GM18868 (cell line): ENCODE measurements at regions not wholly inside any gene's neighbourhood (a gene's known extent, or its start where the extent isn't known, plus 50 kb on each side); places are given as distances from the start of the nearest gene placed in this dataset.
"Not testable (repeated sequence)": the region's sequence is repeated elsewhere in the genome, so short reads cannot be mapped to it uniquely, and the experiment has no call there.

Experiments used
- ATAC-seq: cut with Tn5 transposase; IDR thresholded peaks from one replicate; pipeline ENCODE4 v1.9.1; 2021; ENCODE audit warnings: mild to moderate bottlenecking, moderate library complexity; ENCODE audit not compliant: unreplicated experiment

- ATAC-seq = no peak
These were observed 537.4 kb upstream of the B3GAT1 start for GRCh38 chr11:134949121-134950090.

DNA sequence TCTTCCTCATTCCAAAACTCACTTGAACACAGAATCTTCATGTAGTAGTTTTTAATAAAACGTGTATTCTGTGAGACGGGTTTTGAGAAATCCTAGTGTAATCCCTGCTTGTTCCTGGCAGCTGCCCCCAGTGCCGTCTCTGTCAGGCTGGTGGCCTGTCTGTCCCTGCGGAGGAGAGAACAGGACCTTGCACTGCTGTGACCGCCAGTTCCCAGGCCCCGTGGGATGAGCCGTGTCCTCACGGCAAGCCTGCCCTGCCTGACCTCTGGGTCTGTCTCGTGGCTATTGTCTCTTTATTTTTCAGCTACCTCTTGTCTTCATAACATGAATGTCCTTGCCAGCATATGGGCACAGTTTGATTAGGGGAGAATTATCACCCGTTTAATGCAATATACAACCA is 535.5 kb upstream of the B3GAT1 start:
- no peak for ATAC-seq

GRCh38 chr11:134945993-134946392 is 534.0 kb upstream of the B3GAT1 start:
- no peak for ATAC-seq

DNA sequence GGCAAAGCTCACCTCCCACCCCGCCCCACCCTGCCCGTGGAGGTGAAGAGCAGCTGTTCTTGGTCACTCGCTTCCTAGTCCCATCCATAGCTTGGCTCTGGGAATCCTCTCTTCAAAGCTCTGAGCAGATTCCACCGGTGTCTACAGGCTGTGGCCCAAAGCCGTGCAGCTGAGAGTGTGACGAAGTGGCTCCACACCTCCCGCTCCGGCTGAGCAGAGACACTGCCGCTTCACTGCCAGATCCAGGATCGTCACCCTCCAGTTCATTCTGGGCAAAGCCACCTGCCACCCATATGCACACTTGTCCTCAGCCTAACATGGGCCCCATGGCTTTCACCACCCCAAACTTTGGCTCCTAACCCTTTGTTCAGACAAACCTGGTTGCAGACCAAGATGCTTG is 532.9 kb upstream of the B3GAT1 start:
- ATAC-seq = no peak

DNA sequence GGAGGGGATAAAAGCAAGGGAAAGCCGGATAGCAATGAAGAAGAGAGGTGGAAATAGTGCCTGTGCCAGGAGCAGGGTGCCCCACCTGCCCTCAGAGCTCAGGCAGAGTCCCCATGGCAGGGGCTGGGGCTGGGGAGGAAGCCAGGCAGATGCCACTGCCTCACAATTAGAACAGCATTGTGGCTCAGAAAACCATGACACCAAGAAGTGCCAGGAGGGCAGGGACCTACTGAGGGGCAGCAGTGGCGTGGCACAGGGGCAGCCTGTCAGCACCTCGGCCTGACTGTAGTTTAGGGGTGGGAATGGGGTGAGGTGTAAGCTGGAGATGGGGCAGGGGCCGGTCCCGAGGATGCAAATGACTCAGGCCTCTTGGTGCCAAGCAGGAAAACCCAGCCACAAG is 532.1 kb upstream of the B3GAT1 start:
- ATAC-seq = no peak

DNA sequence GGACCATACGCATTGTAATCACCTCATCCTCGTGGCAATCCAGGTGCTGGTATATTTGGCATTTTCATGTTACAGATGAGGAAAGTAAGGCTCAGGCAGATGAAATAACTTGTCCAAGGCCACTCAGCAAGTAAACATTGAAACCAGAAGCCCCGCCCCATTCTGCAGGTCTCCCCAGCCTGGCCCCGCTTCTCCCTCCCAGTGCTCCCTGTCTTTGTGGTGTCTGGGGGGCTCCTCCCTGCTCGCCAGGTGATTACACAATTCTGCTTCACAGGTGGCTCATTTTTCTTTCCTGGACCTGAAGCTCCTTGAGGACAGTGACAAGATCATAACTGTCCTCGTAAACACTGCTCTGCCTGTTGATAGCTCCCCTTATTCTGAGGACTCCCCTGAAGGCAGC is 531.5 kb upstream of the B3GAT1 start:
- ATAC-seq = no peak

GRCh38 chr11:134942681-134943080 is 530.6 kb upstream of the B3GAT1 start:
- no peak for ATAC-seq

DNA sequence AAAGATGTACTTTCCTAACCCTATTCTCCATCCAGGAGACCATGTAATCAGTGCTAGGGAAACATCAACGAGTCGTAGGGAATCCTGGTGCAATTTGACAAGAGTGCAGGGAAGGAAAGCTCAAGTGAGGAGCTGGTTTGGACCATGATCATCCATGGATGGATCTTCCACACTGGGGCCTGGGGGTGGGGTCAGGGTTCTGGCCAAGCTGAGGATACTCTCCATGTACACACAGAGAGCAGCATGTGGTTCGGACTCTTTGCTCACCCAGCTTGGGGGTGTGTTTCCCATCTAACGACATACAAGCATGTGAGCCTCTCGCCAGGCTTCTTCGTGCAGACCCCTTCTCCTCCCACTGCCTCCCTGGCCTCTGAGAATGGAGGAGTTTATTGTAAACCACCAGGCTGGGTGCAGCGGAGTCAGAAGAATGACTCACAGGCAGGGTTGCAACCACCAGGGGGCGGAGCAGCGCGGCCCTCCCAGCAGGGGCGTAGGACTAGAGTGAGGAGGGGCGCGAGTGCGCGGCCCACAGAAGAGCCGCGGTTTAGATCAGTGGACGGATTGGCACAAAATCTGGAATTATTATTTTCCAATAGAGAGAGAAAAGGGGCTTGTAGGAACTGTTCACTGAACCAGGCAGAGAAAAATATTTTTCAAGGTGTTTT is 530.0 kb upstream of the B3GAT1 start:
- not testable (repeated sequence) for ATAC-seq

DNA sequence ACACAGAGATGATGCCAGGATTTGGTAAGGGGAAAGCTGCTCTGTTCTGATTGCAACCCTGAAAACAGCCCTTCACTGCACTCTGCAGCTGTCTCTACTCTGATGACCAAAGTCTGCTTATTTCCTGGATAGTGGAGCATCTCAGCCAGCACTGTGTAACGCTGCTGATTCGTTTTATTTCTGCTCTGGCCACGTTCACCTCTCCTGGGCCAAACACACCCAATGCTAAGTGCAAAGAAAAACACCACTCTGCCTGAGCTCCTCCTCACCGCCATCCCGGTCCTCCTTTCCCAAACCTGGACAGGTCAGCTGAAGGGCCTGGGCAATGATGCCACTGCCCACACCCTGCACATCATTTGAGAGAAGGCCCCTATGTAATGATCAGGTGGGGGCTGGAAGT is 529.3 kb upstream of the B3GAT1 start:
- no peak for ATAC-seq

DNA sequence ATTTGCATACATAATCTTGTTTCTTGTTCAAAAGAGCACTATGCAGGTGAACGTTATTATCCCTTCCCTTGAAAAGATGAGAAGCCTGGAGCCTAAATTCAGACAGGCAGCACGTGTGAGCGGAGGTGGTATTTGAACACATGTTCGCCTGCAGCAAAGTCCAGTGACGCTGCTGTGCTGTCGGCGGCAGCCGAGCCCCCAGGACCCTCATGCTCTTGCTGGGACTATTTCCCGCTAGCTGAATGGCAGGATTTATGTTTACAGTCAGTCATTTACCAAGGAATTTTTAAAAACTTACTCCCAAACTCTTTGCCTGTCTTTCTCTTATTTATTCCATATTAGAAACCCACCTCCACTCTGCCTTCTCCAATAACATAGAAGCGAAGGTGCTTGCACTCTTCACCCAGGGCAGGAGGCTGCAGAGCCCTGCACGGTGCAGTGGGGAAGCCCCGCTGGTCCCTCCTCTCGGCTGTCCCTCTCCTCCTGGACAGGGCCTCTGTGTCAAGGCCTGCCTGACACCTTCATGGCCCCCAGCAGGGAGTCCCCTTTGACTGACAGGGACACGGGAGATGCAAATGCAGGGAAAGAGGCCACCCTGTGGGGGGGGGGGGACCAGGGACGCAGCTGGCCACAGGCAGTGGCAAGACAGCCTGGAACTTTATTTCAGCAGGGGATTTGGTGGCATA is 528.5 kb upstream of the B3GAT1 start:
- no peak for ATAC-seq

GRCh38 chr11:134939905-134940304 is 527.9 kb upstream of the B3GAT1 start:
- ATAC-seq = no peak

DNA sequence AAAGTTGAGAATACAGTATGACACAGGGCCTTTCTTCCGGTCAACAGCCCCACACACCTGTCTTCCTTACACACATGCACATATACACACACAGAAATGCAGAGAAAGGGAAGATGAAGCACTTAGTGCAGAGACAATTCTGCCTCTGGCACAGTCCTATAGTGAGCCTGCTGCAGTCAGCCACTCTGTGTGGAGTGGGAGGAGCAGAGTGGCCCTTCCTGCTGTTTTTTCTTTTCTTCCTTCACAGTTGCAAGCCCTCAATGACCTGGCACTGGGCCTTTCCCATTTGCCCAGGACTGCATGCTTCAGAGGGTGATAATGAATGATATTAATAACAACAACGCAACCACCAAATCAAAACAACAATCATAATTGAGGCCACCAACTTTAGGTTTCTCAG is 527.0 kb upstream of the B3GAT1 start:
- no peak for ATAC-seq

DNA sequence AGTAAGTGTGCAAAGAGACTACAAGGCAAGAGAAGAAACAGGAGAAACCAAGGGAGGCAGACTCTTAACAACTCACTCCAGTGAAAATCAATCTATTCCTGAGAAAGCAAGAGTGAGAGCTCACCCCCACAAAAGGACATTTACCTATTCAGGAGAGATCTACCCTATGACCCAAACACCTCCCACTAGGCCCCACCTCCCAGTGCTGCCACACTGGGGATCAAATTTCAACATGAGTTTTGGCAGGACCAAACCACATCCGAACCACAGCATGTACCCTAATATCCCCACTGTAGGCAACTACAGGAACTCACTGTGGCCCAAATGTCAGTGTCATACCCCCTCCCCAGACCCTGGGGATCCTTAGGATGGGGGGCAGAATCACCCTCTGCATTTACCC is 526.2 kb upstream of the B3GAT1 start:
- no peak for ATAC-seq

DNA sequence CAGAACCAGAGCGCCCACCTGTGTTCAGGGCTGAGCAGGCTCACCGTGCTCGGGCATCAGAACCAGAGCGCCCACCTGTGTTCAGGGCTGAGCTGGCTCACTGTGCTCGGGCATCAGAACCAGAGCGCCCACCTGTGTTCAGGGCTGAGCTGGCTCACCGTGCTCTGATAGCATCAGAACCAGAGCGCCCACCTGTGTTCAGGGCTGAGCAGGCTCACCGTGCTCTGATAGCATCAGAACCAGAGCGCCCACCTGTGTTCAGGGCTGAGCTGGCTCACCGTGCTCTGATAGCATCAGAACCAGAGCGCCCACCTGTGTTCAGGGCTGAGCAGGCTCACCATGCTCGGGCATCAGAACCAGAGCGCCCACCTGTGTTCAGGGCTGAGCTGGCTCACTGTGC is 525.2 kb upstream of the B3GAT1 start:
- not testable (repeated sequence) for ATAC-seq

DNA sequence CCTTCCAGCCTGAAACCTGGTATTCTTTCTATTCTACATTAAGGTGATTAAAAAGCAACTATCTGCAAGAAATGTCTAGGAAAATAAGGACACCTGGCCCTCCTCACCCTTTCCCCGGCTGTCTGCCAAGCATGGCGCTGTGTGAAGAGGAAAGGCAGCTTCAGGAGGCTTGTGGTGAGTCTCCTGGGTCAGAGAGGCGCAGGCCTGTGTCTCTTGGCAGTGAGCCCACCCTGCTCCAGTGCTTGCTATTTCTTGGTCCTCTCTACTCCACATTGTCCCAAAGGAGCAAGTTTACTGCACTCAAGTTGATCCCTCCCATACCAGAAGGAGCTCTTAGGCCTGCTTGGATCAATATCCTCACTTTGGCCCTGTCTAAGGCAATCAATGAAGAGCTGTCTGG is 520.7 kb upstream of the B3GAT1 start:
- ATAC-seq = no peak

DNA sequence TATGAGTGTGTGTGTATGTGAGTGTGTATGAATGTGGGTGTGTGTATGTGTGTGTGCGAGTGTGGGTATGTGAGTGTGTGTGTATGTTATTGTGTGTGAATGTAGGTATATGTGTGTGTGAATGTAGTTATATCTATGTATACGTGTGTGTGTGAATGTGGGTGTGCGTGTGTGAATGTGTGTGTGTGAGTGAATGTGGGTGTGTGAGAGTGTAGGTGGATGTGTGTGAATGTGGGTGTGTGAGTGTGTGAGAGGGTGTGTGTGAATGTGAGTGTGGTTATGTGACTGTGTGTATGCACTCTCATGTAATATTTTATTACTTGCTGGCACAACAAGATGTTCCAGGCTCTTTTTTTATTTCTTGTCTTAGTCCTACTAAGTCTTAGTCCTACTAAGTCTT is 513.4 kb upstream of the B3GAT1 start:
- ATAC-seq = no peak

GRCh38 chr11:134923441-134923840 is 511.4 kb upstream of the B3GAT1 start:
- ATAC-seq = no peak

- no peak for ATAC-seq
These were observed 509.9 kb upstream of the B3GAT1 start for GRCh38 chr11:134921938-134922337.

GRCh38 chr11:134920851-134921608 is 509.0 kb upstream of the B3GAT1 start:
- no peak for ATAC-seq

- no peak for ATAC-seq
These were observed 504.6 kb upstream of the B3GAT1 start for GRCh38 chr11:134916421-134917213.
